ENCODE measurements at regions not wholly inside any gene's neighbourhood (a gene's known extent, or its start where the extent isn't known, plus 50 kb on each side); places are given as distances from the start of the nearest gene placed in this dataset.

GRCh38 chr10:89915968-89916367, 214.6 kb downstream of the KIF20B start:
- TF ChIP-seq CTCF (IDR thresholded peaks at IDR 0.05) (no peak), POLR2A (IDR thresholded peaks at IDR 0.05) (no peak), POLR2AphosphoS5 (IDR thresholded peaks at IDR 0.05; ENCODE audit: insufficient read depth in 1 of 2, low read depth in 1 of 2) (no peak)

All from vagina (tissue), 2 donors.